Bronchial epithelial cell (primary cell): ENCODE measurements at regions not wholly inside any gene's neighbourhood (a gene's known extent, or its start where the extent isn't known, plus 50 kb on each side); places are given as distances from the start of the nearest gene placed in this dataset.
"Not testable (repeated sequence)": the region's sequence is repeated elsewhere in the genome, so short reads cannot be mapped to it uniquely, and the experiment has no call there.

ENCODE experiments used
- DNase-seq: peaks from one replicate; pipeline ENCODE4 v3.0.0-alpha.2; 2010; ENCODE audit warnings: low read depth
- FAIRE-seq: peaks from 2 replicates; lab custom pipeline; 2011; peaks lifted over from hg19 to GRCh38; lab: Jason Lieb, UNC
- H3K27me3 ChIP-seq: 2 replicates; pipeline ENCODE4 v1.5.1; 2011; ENCODE audit warnings: low read length; ENCODE audit not compliant: control insufficient read depth, insufficient read depth
- H3K36me3 ChIP-seq: 2 replicates; pipeline ENCODE4 v1.5.1; 2011; ENCODE audit warnings: low read length; ENCODE audit not compliant: control insufficient read depth, insufficient read depth
- H3K4me3 ChIP-seq: 2 replicates; pipeline ENCODE4 v1.5.1; 2011; ENCODE audit warnings: mild to moderate bottlenecking, low read depth, low read length, control low read depth
- TF ChIP-seq, protein P1 (sequence below): IDR thresholded peaks from 2 replicates; pipeline ENCODE4 v1.5.1; 2011; ENCODE audit warnings: mild to moderate bottlenecking, moderate library complexity, low read length, control low read depth, inconsistent platforms; ENCODE audit not compliant: insufficient read depth, severe bottlenecking

DNA sequence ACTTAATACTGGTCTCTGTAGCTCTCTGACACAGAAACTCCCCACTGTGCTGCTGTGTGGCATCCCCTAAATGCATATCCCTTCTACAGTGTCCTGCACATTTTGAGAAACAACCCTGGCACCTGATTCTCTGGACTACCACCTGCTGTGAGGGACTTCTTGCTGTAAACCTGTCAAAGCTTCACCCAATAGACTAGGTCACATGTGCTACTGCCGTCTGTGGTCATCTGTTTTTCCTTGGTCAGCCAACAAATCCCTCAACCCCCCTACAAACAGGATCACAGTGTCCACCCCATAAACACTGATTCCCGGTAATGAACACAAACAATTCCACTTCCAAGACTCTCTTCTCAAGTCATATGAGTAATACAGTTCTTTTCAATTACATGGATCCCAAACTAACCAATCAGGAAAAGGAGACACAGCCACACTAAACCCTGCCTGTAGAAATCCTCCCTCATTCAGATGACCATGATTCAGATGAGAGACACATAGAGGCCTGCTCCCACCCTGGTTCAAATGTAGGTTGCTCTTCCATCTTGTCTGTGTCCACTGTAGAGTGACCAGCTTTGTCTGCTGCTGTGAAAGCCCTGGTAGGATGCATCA is 1157.4 kb downstream of the RPIA start:
- Histone ChIP-seq H3K27me3 (no peaks in the 10 kb centered on the region), H3K36me3 (no peaks in the 10 kb centered on the region), H3K4me3 (no peak overlapping the region)
- FAIRE-seq: peak; percentile 92
- TF ChIP-seq, protein P1, sequence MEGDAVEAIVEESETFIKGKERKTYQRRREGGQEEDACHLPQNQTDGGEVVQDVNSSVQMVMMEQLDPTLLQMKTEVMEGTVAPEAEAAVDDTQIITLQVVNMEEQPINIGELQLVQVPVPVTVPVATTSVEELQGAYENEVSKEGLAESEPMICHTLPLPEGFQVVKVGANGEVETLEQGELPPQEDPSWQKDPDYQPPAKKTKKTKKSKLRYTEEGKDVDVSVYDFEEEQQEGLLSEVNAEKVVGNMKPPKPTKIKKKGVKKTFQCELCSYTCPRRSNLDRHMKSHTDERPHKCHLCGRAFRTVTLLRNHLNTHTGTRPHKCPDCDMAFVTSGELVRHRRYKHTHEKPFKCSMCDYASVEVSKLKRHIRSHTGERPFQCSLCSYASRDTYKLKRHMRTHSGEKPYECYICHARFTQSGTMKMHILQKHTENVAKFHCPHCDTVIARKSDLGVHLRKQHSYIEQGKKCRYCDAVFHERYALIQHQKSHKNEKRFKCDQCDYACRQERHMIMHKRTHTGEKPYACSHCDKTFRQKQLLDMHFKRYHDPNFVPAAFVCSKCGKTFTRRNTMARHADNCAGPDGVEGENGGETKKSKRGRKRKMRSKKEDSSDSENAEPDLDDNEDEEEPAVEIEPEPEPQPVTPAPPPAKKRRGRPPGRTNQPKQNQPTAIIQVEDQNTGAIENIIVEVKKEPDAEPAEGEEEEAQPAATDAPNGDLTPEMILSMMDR: no peak
- no peak for DNase-seq

DNA sequence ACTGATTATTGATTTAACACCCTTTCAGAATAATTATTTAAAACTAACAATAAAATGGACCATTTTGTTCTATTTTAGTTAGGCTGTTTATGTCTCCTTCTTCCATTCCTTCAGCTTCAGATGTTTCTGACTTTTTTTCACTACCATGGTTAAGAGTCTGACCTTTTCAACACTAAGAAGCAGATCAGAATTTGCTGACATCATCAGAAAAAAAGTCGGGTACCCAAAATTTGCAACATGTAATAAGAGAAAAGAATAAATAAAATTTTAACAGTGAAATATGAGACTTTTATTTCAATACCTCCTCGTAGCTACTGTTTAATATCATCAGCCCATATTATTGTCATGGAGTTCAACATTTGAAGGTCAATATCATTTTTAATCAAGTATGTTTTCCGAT is 1158.3 kb downstream of the RPIA start:
- FAIRE-seq (no peak), DNase-seq (no peak)
- no peaks in the 10 kb centered on the region for H3K27me3 ChIP-seq
- TF ChIP-seq, protein P1: no peak
- no peak overlapping the region for H3K4me3 ChIP-seq
- H3K36me3 ChIP-seq: no peaks in the 10 kb centered on the region

DNA sequence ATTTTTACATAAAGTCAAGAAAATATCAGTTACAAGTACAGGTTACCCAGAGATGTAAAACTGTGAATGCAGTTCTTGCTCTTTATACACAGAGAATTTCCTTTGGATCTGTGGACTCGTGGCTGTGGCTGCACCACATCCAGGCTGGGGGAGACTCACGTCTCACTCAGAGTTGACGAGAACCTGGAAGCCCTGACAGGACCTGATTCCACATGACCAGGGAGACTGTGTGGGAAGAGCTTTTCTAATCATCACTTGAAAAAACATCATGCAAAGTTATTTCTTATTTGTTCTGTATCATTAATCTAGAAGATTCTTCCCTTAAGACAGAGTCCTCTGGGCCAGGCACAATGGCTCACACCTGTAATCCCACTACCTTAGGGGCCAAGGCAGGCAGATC is 1159.0 kb downstream of the RPIA start:
- H3K4me3 ChIP-seq: no peak overlapping the region
- H3K27me3 ChIP-seq: no peaks in the 10 kb centered on the region
- FAIRE-seq: no peak
- no peak for DNase-seq
- TF ChIP-seq, protein P1: no peak
- H3K36me3 ChIP-seq: no peaks in the 10 kb centered on the region

DNA sequence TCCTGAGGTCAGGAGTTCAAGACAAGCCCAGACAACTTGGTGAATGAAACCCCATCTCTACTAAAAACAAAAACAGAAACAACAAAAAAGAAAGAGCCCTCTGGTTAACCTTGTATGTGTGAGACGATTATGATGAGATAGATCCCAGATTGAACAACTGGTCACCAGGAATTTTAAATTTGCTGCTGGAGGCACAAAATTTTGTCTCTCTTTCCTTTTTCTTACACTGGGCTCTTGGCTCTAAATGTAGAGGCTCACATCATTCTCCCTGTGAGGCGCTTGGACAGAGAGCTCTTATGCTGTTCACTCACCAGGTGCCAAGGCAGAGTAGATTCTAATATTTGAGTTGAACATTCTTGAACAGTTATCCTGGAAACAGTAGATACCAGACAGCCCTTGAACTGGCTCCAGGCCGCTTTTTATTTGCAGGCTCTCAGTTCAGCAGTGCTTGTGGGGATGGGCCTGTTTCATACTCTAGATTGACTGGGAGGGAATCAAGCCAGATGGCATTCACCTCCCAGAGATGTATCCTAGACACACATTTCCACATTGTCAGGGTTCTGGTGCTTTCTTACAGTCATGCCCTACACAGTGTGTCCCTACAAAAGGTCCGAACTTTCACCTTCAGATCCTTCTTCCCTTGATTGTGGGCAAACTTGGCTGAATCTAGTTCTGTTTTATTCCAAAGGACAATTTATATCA is 1159.6 kb downstream of the RPIA start:
- FAIRE-seq: peak; percentile 91
- TF ChIP-seq, protein P1: no peak

DNA sequence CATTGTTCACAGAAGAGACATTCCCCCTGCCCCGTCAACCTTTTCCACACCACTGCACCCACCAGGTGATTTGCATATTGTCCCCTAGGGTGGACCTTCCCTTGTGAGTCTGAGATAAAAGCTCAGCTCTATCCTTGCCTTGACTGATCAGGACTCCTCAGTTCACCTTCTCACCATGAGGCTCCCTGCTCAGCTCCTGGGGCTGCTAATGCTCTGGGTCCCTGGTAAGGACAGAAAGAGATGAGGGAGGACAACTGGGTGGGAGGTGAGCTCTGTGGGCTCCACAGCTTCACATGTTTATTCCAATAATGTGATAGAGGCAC is 1160.1 kb downstream of the RPIA start:
- no peak for DNase-seq
- TF ChIP-seq, protein P1: no peak
- no peak for FAIRE-seq
- Histone ChIP-seq H3K4me3 (no peak overlapping the region), H3K27me3 (no peaks in the 10 kb centered on the region), H3K36me3 (no peaks in the 10 kb centered on the region)

More for the DNA sequence above, 1159.6 kb downstream of the RPIA start:
- Histone ChIP-seq H3K36me3 (no peaks in the 10 kb centered on the region), H3K4me3 (no peak overlapping the region), H3K27me3 (no peaks in the 10 kb centered on the region)
- no peak for DNase-seq

DNA sequence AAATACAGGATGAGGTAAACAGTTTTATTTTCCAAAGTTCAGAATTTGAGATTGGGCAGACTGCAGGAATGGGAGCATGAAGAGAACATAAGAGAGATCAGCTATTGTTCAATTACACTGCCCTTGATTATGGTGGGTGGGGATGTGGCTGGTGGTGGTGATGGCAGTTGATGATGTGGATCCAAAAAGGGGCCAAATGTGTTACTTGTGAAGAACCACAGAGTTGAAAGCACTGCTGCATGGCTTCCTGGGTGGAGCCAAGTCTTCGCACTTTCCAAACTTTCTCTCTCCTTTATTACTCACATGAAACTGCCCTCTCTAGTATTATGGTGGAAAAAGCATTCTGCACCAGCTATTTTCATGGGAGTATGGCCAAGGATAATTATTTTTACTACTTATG is 1162.0 kb downstream of the RPIA start:
- H3K4me3 ChIP-seq, DNase-seq, H3K27me3 ChIP-seq, H3K36me3 ChIP-seq: not testable (repeated sequence)
- peak; percentile 43 for FAIRE-seq

DNA sequence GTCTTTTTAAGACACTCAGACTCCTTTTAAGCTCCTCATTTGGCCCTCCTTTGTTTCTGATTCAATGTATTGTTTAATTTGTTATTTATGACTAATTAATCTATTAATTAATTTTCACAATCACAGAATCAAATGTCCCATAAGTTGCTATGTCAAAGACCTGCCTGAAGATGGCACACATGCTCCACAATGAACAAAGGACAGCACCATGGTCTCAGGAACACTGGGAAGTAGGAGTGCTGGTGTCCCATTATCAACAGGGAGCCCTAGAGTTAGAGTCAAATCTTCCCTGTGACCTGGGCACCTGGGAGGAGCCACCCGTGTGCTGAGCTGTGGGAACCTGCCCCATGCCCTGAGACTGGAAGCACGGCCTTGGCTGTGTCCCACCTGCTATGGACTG is 1164.3 kb downstream of the RPIA start:
- H3K36me3 ChIP-seq, H3K27me3 ChIP-seq, DNase-seq, H3K4me3 ChIP-seq: not testable (repeated sequence)
- FAIRE-seq: peak; percentile 13

DNA sequence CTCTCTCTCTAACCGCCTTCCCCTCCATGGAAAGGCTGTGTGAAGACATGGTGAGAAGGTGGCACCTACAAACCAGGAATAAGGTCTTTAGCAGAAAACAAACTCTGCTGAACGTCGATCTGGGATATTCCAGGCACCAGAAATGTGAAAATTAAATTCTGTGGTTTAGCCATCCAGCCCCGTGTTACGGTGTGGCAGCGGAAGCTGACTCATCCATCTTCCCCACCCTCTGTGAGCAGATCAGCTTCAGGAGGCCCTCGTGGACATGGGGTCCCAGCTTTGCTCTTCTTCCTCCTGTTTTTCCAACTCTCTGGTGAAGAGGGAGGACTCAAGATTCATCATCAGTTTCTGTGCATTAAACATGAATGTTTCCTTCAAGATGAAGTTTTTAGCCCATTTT is 1164.8 kb downstream of the RPIA start:
- not testable (repeated sequence) for H3K4me3 ChIP-seq, FAIRE-seq, H3K36me3 ChIP-seq, DNase-seq, H3K27me3 ChIP-seq

DNA sequence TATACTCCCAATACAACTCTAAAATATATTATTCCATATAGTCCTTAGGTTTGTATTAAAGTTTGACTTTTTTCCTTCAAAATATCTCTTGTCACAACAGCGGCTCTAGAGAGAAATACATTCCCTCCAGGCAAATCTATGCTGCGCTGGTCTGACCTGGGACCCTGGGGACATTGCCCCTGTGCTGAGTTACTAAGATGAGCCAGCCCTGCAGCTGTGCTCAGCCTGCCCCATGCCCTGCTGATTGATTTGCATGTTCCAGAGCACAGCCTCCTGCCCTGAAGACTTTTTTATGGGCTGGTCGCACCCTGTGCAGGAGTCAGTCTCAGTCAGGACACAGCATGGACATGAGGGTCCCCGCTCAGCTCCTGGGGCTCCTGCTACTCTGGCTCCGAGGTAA is 1170.7 kb downstream of the RPIA start:
- not testable (repeated sequence) for DNase-seq, H3K4me3 ChIP-seq, FAIRE-seq, H3K27me3 ChIP-seq, H3K36me3 ChIP-seq
